ENCODE measurements at regions not wholly inside any gene's neighbourhood (a gene's known extent, or its start where the extent isn't known, plus 50 kb on each side); places are given as distances from the start of the nearest gene placed in this dataset.

DNA sequence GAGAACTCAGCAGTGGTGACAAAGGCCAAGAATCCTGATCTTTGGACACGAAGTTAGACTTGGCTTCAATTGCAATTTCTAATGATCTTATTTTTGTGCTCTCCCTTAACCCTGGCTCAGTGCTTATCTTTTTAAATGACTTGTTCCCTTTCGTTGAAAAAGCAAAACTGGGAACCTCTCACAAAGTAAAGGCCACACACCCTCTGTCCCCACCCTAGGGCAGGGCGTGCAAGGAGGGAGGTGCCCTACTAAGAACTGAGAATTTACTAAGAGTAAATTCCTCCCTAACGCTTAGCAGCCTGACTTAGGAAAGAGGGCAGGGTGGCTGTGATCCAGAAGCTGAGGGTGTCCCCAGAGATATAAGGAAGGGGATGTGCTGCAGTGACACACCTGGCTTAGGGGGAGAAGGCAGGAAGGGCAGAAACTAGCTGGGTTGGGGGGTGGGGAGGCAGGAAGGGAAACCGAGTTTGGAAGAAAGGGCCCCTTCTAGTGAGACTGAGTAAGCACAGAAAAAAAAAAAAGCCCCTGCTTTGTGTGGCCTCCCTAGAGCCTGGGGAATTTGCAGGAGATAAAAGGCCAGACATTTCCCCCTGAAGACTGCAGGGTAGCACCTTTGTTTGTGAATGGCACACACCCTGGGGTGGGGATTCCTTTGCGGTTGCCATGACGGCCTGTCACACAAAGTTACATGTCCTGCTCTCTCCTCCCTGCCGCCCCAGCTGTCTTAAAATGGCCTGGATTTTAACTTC lies 435.1 kb downstream of the EFNB2 start:
- TF ChIP-seq POLR2A (IDR thresholded peaks at IDR 0.05) (no peak), CTCF (IDR thresholded peaks at IDR 0.05) (no peak), POLR2AphosphoS5 (IDR thresholded peaks at IDR 0.05) (no peak)
